Heart left ventricle (tissue), 13 donors: ENCODE measurements at regions not wholly inside any gene's neighbourhood (a gene's known extent, or its start where the extent isn't known, plus 50 kb on each side); places are given as distances from the start of the nearest gene placed in this dataset.

Source experiments
- CTCF ChIP-seq, 12 donors: fragments of 200-600 bp; sonication (generic) in 4 of 12; IDR thresholded peaks; one replicate each; pipeline versions ENCODE4 v1.5.0 to v1.8.0; 2018 to 2022; ENCODE audit warnings: antibody characterized with exemption in 12 of 12, mild to moderate bottlenecking in 5 of 12
- POLR2A ChIP-seq, 2 donors: fragments of 450-650 bp; IDR thresholded peaks; one replicate each; pipeline ENCODE4 v1.6.1; 2017; ENCODE audit warnings: antibody characterized with exemption in 2 of 2, mild to moderate bottlenecking in 2 of 2, moderate library complexity in 2 of 2
- donor health status: ischemic (EF 13 %, LVEDD 7.1; RV severe dilation, severe dysfunction).
- donor health status: DM: no; HTN: yes; CAD: no.
- donor health status: DM: no; HTN: no; CAD: no.
- donor health status: ischemic (EF 25% LVEDD 6.9; RV normal size, moderate dysfunction).
- donor health status: ischemic (EF 25% LVEDD 5.7; RV mildly dilated, moderate dysfunction).
- donor health status: ischemic (EF 35%, LVEDD 5.7; RV mildly dilated, moderate dysfunction).
- donor health status: nonischemic (EF 11% LVEDD 7.7; RV severe dilation, severe dysfunction).
- donor health status: DM: yes; HTN: yes; CAD: no.
- donor health status: PGD.
- donor health status: ischemic (EF 29% LVEDD 5.4; RV normal size, mild dysfunction).
- donor health status: nonischemic (EF 23%, LVEDD 6.1; RV moderate dilation, normal function).

DNA sequence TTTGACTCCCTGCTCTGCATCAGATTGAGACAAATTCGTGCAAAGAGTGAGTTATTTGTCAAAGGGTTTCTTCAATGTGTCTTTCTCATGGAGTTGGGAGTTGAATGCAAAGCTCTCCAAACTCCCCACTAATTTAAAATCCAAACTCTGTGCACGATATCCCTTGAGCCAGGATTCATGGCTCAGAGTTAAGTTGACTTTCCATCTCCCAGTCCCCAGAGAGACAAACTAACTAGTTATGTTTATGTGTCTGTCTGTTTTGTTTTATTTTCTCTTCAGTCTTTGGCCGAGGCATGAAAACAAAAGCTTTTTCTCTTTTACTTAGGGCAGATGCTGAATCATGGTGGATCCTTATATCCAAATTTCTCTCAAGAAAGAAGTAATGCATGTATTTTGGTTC is 570.0 kb upstream of the CDH5 start:
- TF ChIP-seq CTCF (IDR thresholded peaks at IDR 0.05) (no peak), POLR2A (IDR thresholded peaks at IDR 0.05) (no peak)
